Body of pancreas (tissue), 4 donors: ENCODE measurements at regions not wholly inside any gene's neighbourhood (a gene's known extent, or its start where the extent isn't known, plus 50 kb on each side); places are given as distances from the start of the nearest gene placed in this dataset.

Experiments
- ATAC-seq: fragments of 150-250 bp; one replicate; pipeline ENCODE4 v1.9.1; 2016
- DNase-seq, 4 donors: peaks; one replicate each; pipeline ENCODE4 v3.0.0-alpha.2; 2019
- H3K27ac ChIP-seq, 4 donors: fragments of 200-600 bp; sonication (generic); 1 replicate in 3 of 4; 2 replicates in 1 of 4; pipeline versions ENCODE4 v1.5.1 to v1.6.1; 2016 to 2019; ENCODE audit warnings: mild to moderate bottlenecking in 1 of 4, mixed read lengths in 1 of 4, moderate library complexity in 1 of 4
- H3K27me3 ChIP-seq, 2 donors: fragments of 200-600 bp; sonication (generic); one replicate each; pipeline ENCODE4 v1.6.0; 2016; ENCODE audit warnings: mild to moderate bottlenecking in 1 of 2
- H3K36me3 ChIP-seq, 2 donors: fragments of 200-600 bp; sonication (generic); replicated peaks in 1 of 2; 2 replicates each; pipeline ENCODE4 v1.5.1; 2016; ENCODE audit warnings: low read depth in 2 of 2; ENCODE audit not compliant: insufficient read depth in 1 of 2
- H3K4me1 ChIP-seq: fragments of 200-600 bp; sonication (generic); one replicate; pipeline ENCODE4 v1.6.0; 2016
- H3K4me3 ChIP-seq, 2 donors: fragments of 200-600 bp; sonication (generic); 1 replicate in 1 of 2; 2 replicates in 1 of 2; pipeline ENCODE4 v1.5.1; 2016 to 2019
- H3K9me3 ChIP-seq, 3 donors: fragments of 200-600 bp; sonication (generic); 1 replicate in 2 of 3; 2 replicates in 1 of 3; pipeline ENCODE4 v1.5.1; 2016
- CTCF ChIP-seq, 7 experiments: fragments of 450-650 bp in 4 of 7; fragments of 200-600 bp in 3 of 7; sonication (generic) in 3 of 7; IDR thresholded peaks; one replicate each; pipeline ENCODE4 v1.5.1; 2016 to 2019; ENCODE audit warnings: antibody characterized with exemption in 7 of 7
- POLR2A ChIP-seq, 3 donors: fragments of 450-650 bp; IDR thresholded peaks; one replicate each; pipeline ENCODE4 v1.6.1; 2016; ENCODE audit warnings: antibody characterized with exemption in 3 of 3, mild to moderate bottlenecking in 2 of 3
- WGBS, 2 donors: methylation state at CpG; one replicate each; pipeline ENCODE4 v1.1.5; 2017; 5-methylcytosine and 5-hydroxymethylcytosine counted together
- intact Hi-C: fragments of 100-400 bp; cut with DNase I; formaldehyde crosslinking; loops from one replicate; pipeline ENCODE4 v1.15.1; 2023

- ATAC-seq (no peak), DNase-seq (no peak)
- 97 to 100% methylated on average over 3 of the region's 3 CpGs for WGBS, 2 donors
- Histone ChIP-seq H3K4me3 (no peak overlapping the region), H3K36me3 (no peaks in the 10 kb centered on the region), H3K27me3 (no peaks in the 10 kb centered on the region), H3K4me1 (peaks cover 13% of the 10 kb centered on the region), H3K27ac (no peak overlapping the region), H3K9me3 (no peaks in the 10 kb centered on the region)
- TF ChIP-seq POLR2A (IDR thresholded peaks at IDR 0.05) = no peak
- no peak for TF ChIP-seq CTCF (IDR thresholded peaks at IDR 0.05)
- intact Hi-C loops = no loop called here
Measured at GRCh38 chr12:93086288-93086727, 157.2 kb upstream of the EEA1 start.

DNA sequence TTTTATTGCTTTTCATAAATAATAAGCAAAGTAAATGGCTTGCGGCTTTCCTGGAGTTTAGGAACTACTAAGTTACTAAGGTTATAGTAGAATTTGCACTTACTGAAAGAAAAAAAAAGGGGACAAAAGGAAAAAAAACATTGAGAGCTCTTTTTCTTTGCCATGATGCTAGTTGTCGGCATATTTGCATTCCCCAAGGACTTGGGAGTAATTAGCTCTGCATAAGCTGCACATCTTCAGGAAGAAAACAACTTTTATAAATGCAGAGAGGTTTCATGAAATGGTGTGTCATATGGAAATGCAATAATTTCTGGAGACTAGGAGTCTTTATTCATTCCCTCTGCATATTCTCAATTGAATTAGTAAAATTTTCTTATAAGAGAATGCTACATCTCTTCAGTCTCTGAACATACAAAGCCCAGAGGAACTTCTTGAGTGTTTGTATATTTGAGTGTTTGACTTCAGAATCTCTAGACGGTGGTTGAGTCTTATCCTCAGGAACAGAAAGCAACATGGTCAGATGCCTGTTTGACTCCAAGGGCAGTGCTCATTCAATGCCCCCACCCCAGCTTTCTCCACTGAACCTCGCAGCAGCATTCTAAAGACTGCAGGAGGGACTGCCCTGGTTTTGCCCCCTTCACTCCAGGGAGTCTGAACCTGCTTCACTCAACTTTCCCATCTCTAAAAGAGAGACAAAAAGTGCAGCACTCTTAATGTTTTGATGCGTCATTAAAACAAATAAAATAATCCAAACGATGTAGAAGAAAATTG, 158.9 kb upstream of the EEA1 start:
- Histone ChIP-seq H3K9me3 (no peaks in the 10 kb centered on the region), H3K27me3 (no peaks in the 10 kb centered on the region), H3K36me3 (no peaks in the 10 kb centered on the region), H3K4me1 (peaks cover 13% of the 10 kb centered on the region), H3K4me3 (no peak overlapping the region), H3K27ac (no peak overlapping the region)
- no peak for TF ChIP-seq POLR2A (IDR thresholded peaks at IDR 0.05)
- no peak for TF ChIP-seq CTCF (IDR thresholded peaks at IDR 0.05)
- ATAC-seq (no peak), DNase-seq (no peak)
- intact Hi-C loops = no loop called here
- 68 to 71% methylated on average over 6 of the region's 6 CpGs for WGBS, 2 donors

DNA sequence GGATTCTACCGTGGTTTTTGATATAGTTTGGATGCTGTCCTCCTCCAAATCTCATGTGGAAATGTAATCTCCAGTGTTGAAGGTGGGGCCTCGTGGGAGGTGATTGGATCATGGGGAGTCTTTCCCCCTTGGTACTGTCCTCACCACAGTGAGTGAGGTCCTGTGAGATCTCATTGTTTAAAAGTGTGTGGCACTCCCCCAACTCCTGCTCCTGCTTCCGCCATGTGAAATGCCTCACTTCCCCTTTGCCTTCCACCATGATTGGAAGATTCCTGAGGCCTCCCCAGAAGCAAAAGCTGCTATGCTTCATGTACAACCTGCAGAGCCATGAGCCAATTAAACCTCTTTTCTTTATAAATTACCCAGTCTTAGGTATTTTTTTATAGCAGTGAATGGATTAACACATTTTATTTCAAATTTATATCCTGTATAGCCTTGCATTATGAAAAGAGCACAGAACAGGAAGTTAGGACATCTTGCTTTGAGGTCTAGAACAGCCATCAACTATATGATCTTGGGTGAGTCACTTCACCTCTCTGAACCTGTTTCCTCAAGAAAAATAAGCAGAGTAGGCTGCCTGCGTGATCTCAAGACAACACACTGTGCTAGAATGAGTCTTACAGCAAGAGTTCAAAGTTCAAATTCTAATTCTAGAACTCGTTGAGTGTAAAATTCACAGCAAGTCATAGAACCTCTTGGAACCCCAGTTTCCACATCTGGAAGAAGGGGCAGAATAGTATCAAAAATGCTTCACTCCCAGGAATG, 160.9 kb upstream of the EEA1 start:
- intact Hi-C loops = no loop called here
- Histone ChIP-seq H3K9me3 (no peaks in the 10 kb centered on the region), H3K4me1 (peaks cover 13% of the 10 kb centered on the region), H3K27me3 (no peaks in the 10 kb centered on the region), H3K36me3 (no peaks in the 10 kb centered on the region), H3K27ac (no peak overlapping the region), H3K4me3 (no peak overlapping the region)
- ATAC-seq (no peak), DNase-seq (peak in 2 of 4 donors; percentile 6 to 10)
- 72 to 78% methylated on average over 5 of the region's 5 CpGs for WGBS, 2 donors
- TF ChIP-seq CTCF (IDR thresholded peaks at IDR 0.05) (no peak), POLR2A (IDR thresholded peaks at IDR 0.05) (no peak)

GRCh38 chr12:93090731-93091172, 161.7 kb upstream of the EEA1 start:
- no peak overlapping the region for H3K27ac ChIP-seq
- ATAC-seq (no peak), DNase-seq (no peak)
- no peaks in the 10 kb centered on the region for H3K9me3 ChIP-seq
- H3K27me3 ChIP-seq = no peaks in the 10 kb centered on the region
- H3K36me3 ChIP-seq = no peaks in the 10 kb centered on the region
- peaks cover 13% of the 10 kb centered on the region for H3K4me1 ChIP-seq
- intact Hi-C loops = no loop called here
- no peak overlapping the region for H3K4me3 ChIP-seq
- TF ChIP-seq POLR2A (IDR thresholded peaks at IDR 0.05) (no peak), CTCF (IDR thresholded peaks at IDR 0.05) (no peak)
